Epithelial cell of proximal tubule (primary cell): ENCODE measurements at regions not wholly inside any gene's neighbourhood (a gene's known extent, or its start where the extent isn't known, plus 50 kb on each side); places are given as distances from the start of the nearest gene placed in this dataset.

Experiments
- DNase-seq: peaks from one replicate; pipeline ENCODE4 v3.0.0-alpha.2; 2011; ENCODE audit warnings: low read depth
- H3K4me3 ChIP-seq: 2 replicates; pipeline ENCODE4 v1.5.1; 2011; ENCODE audit warnings: low read depth, mild to moderate bottlenecking, low read length
- CTCF ChIP-seq: conservative IDR thresholded peaks from 2 replicates; pipeline ENCODE4 v1.5.1; 2012; ENCODE audit warnings: low read depth, mild to moderate bottlenecking, low read length

GRCh38 chr1:101075926-101076325, 50.3 kb upstream of the DPH5 start:
- TF ChIP-seq CTCF = no peak
- no peak for DNase-seq
- H3K4me3 ChIP-seq = no peak overlapping the region
